Mesodermal cell (in vitro differentiated cells): ENCODE measurements at regions not wholly inside any gene's neighbourhood (a gene's known extent, or its start where the extent isn't known, plus 50 kb on each side); places are given as distances from the start of the nearest gene placed in this dataset.

Experiments
- H3K27ac ChIP-seq: 2 replicates; pipeline ENCODE4 v1.7.0; 2013; ENCODE audit warnings: mild to moderate bottlenecking, low read depth, low read length, moderate library complexity; ENCODE audit not compliant: severe bottlenecking
- H3K36me3 ChIP-seq: 2 replicates; pipeline ENCODE4 v1.7.1; 2013; ENCODE audit warnings: mild to moderate bottlenecking, low read length, moderate library complexity; ENCODE audit not compliant: control insufficient read depth, insufficient read depth
- H3K4me1 ChIP-seq: one replicate; pipeline ENCODE4 v1.7.1; 2013; ENCODE audit warnings: mild to moderate bottlenecking, low read length; ENCODE audit not compliant: insufficient read depth, control insufficient read depth, poor library complexity, severe bottlenecking
- H3K4me3 ChIP-seq: 2 replicates; pipeline ENCODE4 v1.7.0; 2013; ENCODE audit warnings: low read length, control low read depth, mild to moderate bottlenecking; ENCODE audit not compliant: insufficient read depth, poor library complexity, severe bottlenecking; ENCODE audit errors: extremely low read depth
- H3K9me3 ChIP-seq: 2 replicates; pipeline ENCODE4 v1.7.1; 2013; ENCODE audit warnings: mild to moderate bottlenecking, low read length, moderate library complexity; ENCODE audit not compliant: control insufficient read depth
- WGBS, 2 experiments: methylation state at CpG; one replicate each; pipeline ENCODE4 v1.1.5; 2013; ENCODE audit warnings: missing lambda C conversion rate in 2 of 2; ENCODE audit not compliant: insufficient coverage in 2 of 2; 5-methylcytosine and 5-hydroxymethylcytosine counted together

GRCh38 chr10:44818041-44818649 is 93.0 kb upstream of the TMEM72 start:
- WGBS, 2 experiments, result 87 to 93% methylated on average over 3 of the region's 6 CpGs
- Histone ChIP-seq H3K27ac (no peak overlapping the region), H3K36me3 (no peaks in the 10 kb centered on the region), H3K4me1 (no peaks in the 10 kb centered on the region), H3K4me3 (no peak overlapping the region), H3K9me3 (no peaks in the 10 kb centered on the region)

- 52 to 74% methylated on average over 3 of the region's 5 CpGs for WGBS, 2 experiments
- Histone ChIP-seq H3K27ac (no peak overlapping the region), H3K4me3 (no peak overlapping the region), H3K9me3 (no peaks in the 10 kb centered on the region), H3K4me1 (no peaks in the 10 kb centered on the region), H3K36me3 (no peaks in the 10 kb centered on the region)
These were observed 92.4 kb upstream of the TMEM72 start for GRCh38 chr10:44818701-44819127.

- Histone ChIP-seq H3K36me3 (no peaks in the 10 kb centered on the region), H3K9me3 (no peaks in the 10 kb centered on the region), H3K4me1 (no peaks in the 10 kb centered on the region), H3K27ac (no peak overlapping the region), H3K4me3 (no peak overlapping the region)
- 93 to 94% methylated on average over 3 of the region's 3 CpGs for WGBS, 2 experiments
These were observed 91.0 kb upstream of the TMEM72 start for GRCh38 chr10:44820094-44820493.

GRCh38 chr10:44821290-44821689 is 89.8 kb upstream of the TMEM72 start:
- Histone ChIP-seq H3K9me3 (no peaks in the 10 kb centered on the region), H3K27ac (no peak overlapping the region), H3K4me3 (no peak overlapping the region), H3K4me1 (no peaks in the 10 kb centered on the region), H3K36me3 (no peaks in the 10 kb centered on the region)
- 79 to 94% methylated on average over 6 to 7 of the region's 8 CpGs for WGBS, 2 experiments

- Histone ChIP-seq H3K4me3 (no peak overlapping the region), H3K9me3 (no peaks in the 10 kb centered on the region), H3K4me1 (no peaks in the 10 kb centered on the region), H3K27ac (no peak overlapping the region), H3K36me3 (no peaks in the 10 kb centered on the region)
- 86 to 100% methylated on average over 2 to 3 of the region's 3 CpGs for WGBS, 2 experiments
These were observed 88.8 kb upstream of the TMEM72 start for GRCh38 chr10:44822349-44822748.

GRCh38 chr10:44822966-44823365 is 88.2 kb upstream of the TMEM72 start:
- no peaks in the 10 kb centered on the region for H3K4me1 ChIP-seq
- no peak overlapping the region for H3K4me3 ChIP-seq
- 97 to 100% methylated on average over 3 of the region's 4 CpGs for WGBS, 2 experiments
- H3K9me3 ChIP-seq, result no peaks in the 10 kb centered on the region
- no peaks in the 10 kb centered on the region for H3K36me3 ChIP-seq
- H3K27ac ChIP-seq, result no peak overlapping the region

GRCh38 chr10:44824607-44825006 is 86.5 kb upstream of the TMEM72 start:
- 81 to 83% methylated on average over 3 to 4 of the region's 4 CpGs for WGBS, 2 experiments
- Histone ChIP-seq H3K36me3 (no peaks in the 10 kb centered on the region), H3K4me3 (no peak overlapping the region), H3K9me3 (no peaks in the 10 kb centered on the region), H3K27ac (no peak overlapping the region), H3K4me1 (no peaks in the 10 kb centered on the region)

- H3K27ac ChIP-seq, result no peak overlapping the region
- WGBS, 2 experiments, result 88 to 89% methylated on average over 10 to 12 of the region's 13 CpGs
- H3K4me1 ChIP-seq, result no peaks in the 10 kb centered on the region
- H3K9me3 ChIP-seq, result no peaks in the 10 kb centered on the region
- no peak overlapping the region for H3K4me3 ChIP-seq
- no peaks in the 10 kb centered on the region for H3K36me3 ChIP-seq
These were observed 83.6 kb upstream of the TMEM72 start for GRCh38 chr10:44827431-44828006.

GRCh38 chr10:44828508-44829142 is 82.5 kb upstream of the TMEM72 start:
- Histone ChIP-seq H3K9me3 (no peaks in the 10 kb centered on the region), H3K4me1 (no peaks in the 10 kb centered on the region), H3K27ac (no peak overlapping the region), H3K36me3 (no peaks in the 10 kb centered on the region), H3K4me3 (no peak overlapping the region)
- WGBS, 2 experiments, result 81 to 83% methylated on average over 14 to 15 of the region's 17 CpGs

- H3K4me3 ChIP-seq, result no peak overlapping the region
- no peaks in the 10 kb centered on the region for H3K9me3 ChIP-seq
- WGBS, 2 experiments, result 92 to 94% methylated on average over 6 to 8 of the region's 9 CpGs
- no peaks in the 10 kb centered on the region for H3K4me1 ChIP-seq
- H3K36me3 ChIP-seq, result no peaks in the 10 kb centered on the region
- H3K27ac ChIP-seq, result no peak overlapping the region
These were observed 81.7 kb upstream of the TMEM72 start for GRCh38 chr10:44829426-44829825.

- no peaks in the 10 kb centered on the region for H3K9me3 ChIP-seq
- H3K4me3 ChIP-seq, result no peak overlapping the region
- no peaks in the 10 kb centered on the region for H3K36me3 ChIP-seq
- H3K27ac ChIP-seq, result no peak overlapping the region
- H3K4me1 ChIP-seq, result no peaks in the 10 kb centered on the region
- 71% methylated on average over 3 of the region's 4 CpGs; no CpG with 5 or more reads in 1 of the 2 experiments for WGBS, 2 experiments
These were observed 81.1 kb upstream of the TMEM72 start for GRCh38 chr10:44830022-44830421.
